T-helper 2 cell treated with Interferon-gamma antibody and Interleukin-4, amounts not matched to agents 100 ng/mL and 5 ng/mL, for 36 hours (primary cell): ENCODE measurements at regions not wholly inside any gene's neighbourhood (a gene's known extent, or its start where the extent isn't known, plus 50 kb on each side); places are given as distances from the start of the nearest gene placed in this dataset.

Source experiments
- intact Hi-C: fragments of 100-400 bp; cut with micrococcal nuclease; formaldehyde crosslinking; loops from one replicate; pipeline ENCODE4 v1.15.1; 2023

- intact Hi-C loops: no loop called here
Measured at GRCh38 chr7:136665878-136666509, 202.5 kb upstream of the CHRM2 start.

GRCh38 chr7:136664537-136664936, 203.9 kb upstream of the CHRM2 start:
- intact Hi-C loops: no loop called here

- intact Hi-C loops: no loop called here
Measured at GRCh38 chr7:136657482-136657921, 210.9 kb upstream of the CHRM2 start.

DNA sequence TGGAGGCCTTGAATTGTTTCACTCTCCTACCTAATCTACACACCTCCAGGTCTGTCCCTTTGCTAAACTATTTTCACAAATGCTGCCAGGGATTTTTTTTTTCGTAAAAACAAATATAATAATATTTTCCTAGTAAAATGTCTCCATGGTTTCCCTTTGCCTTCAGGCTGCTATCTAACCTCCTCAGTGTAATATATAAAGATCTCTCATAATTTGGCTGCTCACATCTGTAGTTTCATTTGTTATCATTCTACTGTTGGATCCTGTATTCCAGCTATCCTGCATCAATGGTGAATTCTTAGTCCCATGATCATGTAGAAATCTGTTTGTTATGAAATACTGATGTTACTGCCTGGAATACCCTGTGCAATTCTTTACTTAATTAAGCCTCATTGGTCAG, 211.9 kb upstream of the CHRM2 start:
- intact Hi-C loops: no loop called here

DNA sequence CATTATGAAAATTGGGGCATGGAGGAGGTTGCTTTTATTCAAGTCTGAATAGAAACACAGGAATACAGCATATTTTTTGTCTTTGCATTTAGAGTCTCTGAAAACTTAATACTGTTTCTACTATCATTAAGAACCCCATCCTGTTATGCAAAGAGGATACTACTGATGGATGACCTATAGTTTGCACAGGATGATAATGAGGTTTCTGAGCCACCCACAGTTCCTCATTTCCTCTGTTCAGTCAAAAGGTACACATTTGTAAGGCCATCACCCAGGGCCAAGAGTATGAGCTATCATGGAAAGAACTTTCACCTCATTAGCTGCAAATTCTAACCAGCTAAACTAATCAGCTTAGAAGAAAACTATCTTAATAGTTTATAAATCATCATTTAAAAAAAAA, 213.0 kb upstream of the CHRM2 start:
- intact Hi-C loops: no loop called here

DNA sequence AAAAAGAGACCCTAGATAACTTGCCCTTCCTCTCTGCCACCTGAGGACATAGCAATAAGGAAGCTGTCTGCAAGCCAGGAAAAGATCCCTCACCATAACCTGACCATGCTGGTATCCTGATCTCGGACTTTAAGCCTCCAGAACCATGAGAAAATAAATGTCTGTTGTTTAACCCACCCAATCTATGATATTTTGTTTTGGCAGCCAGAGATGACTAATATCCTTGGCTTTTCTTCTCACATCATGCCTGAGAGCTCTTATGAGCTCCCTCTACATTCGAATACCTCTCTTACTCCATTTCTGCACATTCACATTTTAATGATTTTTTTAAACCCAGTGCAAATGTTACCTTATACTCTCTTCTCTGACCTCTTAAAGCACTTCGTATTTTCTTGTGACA, 214.0 kb upstream of the CHRM2 start:
- intact Hi-C loops: no loop called here

DNA sequence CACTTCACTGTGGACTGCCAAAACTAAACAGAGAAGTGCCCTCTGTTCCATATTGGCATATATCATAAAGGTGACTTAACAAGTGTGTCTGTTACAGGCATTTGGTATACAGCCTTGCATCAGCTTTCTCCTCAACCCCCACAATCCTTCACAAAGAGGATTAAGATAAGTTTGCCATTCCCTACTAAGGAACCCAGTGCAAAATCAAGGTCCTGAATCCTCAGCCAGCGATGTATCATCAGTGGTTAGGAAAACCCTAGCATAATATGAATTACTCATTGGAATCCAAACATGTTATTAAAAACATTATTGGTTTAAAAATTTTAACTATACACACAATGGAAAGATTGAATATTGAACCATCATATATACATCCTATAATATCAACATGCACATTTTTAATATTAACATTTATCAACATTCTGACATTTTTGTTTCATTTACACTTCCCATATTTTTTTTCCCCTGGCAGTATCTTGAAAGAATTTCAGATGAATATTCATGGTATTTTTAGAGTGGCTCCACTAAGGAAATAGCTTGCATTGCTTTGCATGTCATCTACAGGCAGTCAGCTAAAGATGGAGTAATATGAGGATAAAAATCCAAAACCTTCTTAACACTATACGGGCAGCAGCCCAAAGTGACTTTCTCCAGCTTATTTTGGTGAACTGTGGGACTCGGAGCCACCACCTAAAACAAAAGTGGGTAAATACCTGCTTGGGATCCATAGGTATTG, 215.6 kb upstream of the CHRM2 start:
- intact Hi-C loops: no loop called here

GRCh38 chr7:136640977-136641376, 227.5 kb upstream of the CHRM2 start:
- intact Hi-C loops: no loop called here

GRCh38 chr7:136637813-136638212, 230.6 kb upstream of the CHRM2 start:
- intact Hi-C loops: no loop called here

DNA sequence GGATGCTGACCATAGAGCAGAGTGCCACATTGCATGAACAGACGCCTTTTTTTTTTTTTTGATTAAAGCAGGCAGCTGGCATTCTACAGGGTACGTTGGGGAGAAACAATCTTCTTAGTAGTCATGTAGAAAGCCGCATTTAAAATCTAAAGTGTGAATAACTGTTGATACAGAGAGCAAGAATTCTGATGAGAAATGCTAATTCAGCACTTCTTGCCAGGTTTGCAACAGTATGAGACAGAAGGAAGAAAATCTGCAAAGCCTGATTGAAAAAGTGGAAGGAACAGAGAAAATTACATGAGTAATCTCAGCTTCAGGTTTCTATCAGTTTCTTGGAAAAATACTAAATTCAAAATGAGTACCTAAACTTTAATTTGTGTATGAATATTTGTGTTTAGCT, 232.7 kb upstream of the CHRM2 start:
- intact Hi-C loops: no loop called here

- intact Hi-C loops: no loop called here
Measured at GRCh38 chr7:136618818-136619217, 249.6 kb upstream of the CHRM2 start.

- intact Hi-C loops: no loop called here
Measured at GRCh38 chr7:136617176-136617575, 251.3 kb upstream of the CHRM2 start.

DNA sequence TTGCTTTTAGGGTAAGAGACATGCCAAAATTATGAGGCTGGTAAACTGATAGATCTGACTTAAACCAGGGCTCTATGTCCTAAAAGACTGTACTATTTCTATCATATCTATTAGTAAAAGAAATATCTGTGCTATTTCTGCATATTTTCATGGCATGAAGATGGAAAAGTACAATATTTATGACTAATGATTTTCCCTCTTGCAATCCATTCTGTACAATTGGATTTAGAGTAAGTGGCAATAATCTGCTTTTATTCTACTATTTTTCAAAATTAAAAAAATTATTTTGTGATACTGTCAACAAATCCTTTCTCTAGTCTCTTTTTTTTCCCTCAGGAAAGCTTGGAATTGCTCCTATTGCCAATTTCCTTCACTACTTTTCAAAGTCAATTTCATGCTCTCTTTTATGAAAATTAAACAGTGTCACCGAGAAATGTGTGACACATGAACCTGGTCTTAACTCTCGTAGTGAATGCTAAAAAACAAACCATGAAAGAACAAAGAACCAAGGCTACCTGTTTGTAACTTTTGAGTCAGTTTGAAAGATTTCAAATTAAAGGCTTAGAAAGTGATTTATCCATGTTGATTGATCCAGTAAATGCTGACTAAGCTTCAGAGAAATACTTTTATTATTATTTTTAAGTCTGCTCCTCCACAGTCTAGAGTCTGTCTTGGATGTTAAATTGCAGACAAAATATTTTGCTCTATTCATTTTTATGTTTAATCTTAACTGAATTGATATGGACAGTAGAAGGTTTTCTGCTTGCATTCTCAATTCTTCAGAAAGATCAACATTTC, 262.7 kb upstream of the CHRM2 start:
- intact Hi-C loops: no loop called here

DNA sequence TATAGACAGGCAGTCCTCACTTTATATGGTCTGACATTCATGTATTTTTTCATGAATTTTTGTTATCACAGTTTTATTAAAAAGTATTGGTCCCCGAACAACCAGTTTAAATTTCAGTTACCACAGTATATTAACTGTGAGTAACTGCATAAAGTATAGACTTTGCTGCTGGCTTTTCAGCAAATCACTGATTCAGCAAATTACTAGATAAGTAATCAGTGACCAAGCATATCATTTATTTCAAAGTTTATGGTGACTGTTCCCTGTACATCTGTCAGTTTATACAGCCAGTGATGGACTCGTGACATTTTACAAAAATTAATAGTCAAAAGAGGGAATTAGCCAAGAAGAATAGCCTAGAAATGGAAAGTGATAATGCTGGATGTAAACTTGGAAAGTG, 266.7 kb upstream of the CHRM2 start:
- intact Hi-C loops: no loop called here

DNA sequence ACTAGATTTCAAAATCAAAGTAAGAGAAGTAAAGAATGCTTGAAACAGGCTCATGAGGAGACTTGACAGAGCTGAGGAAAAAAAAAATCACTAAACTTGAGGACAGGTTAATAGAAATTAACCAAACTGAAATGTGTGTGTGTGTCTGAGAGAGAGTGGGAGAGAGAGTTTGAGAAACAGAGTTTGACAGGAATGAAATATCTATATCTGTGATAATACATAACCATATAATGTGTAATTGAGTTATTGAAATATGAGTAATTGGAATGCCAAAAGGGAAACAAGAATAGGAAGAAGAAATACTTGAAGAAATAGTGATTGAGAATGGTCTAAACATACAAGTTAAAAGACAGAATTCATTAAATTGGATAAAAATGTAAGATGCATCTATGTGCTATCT, 268.0 kb upstream of the CHRM2 start:
- intact Hi-C loops: no loop called here

- intact Hi-C loops: no loop called here
Measured at GRCh38 chr7:136594739-136595144, 273.7 kb upstream of the CHRM2 start.

DNA sequence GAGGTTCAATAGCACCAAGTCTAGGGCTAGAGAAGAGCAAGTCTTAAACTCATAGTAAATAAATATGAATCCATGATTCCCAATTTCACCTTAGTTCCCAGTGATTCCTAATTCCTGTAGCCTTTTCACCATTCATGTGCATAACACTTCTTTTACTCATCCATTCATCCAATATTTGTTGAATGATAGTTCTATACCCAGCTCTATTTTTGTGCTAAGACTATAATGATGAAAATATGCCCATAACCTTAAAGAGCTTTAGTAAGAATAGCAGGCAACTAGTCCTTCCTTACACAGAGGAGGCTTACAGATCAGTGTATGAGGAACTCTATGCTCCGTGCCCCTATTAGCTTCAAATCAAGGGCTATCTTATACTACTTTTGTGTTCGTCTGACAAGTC, 280.2 kb upstream of the CHRM2 start:
- intact Hi-C loops: no loop called here

- intact Hi-C loops: no loop called here
Measured at GRCh38 chr7:136585954-136586670, 282.3 kb upstream of the CHRM2 start.

DNA sequence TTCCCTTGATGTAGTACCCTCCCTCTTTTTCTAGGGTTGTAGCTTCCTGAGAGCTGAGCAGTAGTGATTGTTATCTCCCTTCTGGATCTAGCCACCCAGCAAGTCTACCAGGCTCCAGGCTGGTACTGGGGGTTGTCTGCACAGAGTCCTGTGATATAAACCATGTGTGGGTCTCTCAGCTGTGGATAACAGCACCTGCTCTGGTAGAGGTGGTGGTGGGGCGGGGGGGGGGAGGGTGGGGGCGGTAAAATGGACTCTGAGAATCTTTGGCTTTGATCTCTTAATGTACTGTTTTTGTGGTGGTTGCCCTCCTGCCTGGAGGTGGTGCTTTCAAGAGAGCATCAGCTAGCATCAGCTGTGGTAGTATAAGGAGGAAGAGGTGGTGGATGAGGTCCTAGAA, 302.0 kb upstream of the CHRM2 start:
- intact Hi-C loops: no loop called here

DNA sequence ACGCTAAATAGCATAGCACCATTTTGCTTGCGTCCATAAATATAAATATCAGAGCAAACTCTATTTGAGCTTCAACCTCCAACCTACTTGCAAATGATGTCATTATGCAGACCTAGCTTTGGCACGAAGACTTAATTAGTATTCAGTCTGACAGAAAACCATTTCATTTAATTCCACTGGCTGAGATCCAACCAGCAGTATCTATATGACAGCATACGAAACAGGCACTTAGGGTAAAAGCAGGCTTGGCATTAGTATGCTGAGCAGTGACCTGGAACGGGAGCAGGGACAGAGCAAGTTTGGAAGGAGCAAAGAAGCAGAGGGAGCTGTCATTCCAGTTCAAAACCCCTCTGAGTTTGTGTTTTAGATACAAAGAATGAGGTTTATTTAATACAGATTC, 312.5 kb upstream of the CHRM2 start:
- intact Hi-C loops: no loop called here

GRCh38 chr7:136551618-136552017, 316.8 kb upstream of the CHRM2 start:
- intact Hi-C loops: no loop called here

DNA sequence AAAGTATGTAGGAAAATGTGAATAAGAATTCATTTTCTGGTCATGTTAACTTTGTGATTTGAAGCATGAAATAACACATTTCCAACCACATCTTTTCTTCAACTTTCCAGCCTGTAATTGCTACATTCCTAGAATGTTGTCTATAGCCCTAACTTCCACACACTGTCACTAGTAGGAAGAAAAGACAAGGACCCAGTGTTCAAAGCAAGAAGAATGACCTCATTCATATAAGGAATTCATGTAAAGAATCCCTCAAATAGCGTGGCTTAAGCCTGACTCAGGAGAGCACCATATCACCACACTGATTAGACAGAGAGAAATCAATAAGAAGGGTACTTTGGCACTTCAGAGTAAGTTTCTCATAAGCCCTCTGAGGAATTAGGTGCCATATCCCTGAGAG, 318.7 kb upstream of the CHRM2 start:
- intact Hi-C loops: no loop called here
